ENCODE measurements at regions not wholly inside any gene's neighbourhood (a gene's known extent, or its start where the extent isn't known, plus 50 kb on each side); places are given as distances from the start of the nearest gene placed in this dataset.

GRCh38 chr2:167900435-167901114 is 346.8 kb downstream of the STK39 start:
- H3K9me3 ChIP-seq (ENCODE audit: insufficient read depth, low read depth, low read length): no peaks in the 10 kb centered on the region
- H3K27me3 ChIP-seq (ENCODE audit: insufficient read depth, low read length): no peaks in the 10 kb centered on the region
- H3K4me1 ChIP-seq (ENCODE audit: insufficient read depth, low read length): no peaks in the 10 kb centered on the region
- no peak overlapping the region for H3K9ac ChIP-seq (ENCODE audit: low read depth, low read length)
- no peak overlapping the region for H3K4me3 ChIP-seq (ENCODE audit: low read length)
- H3K36me3 ChIP-seq (ENCODE audit: insufficient read depth, low read depth, low read length): no peaks in the 10 kb centered on the region
- no peak overlapping the region for H3K27ac ChIP-seq (ENCODE audit: low read length)

- no peaks in the 10 kb centered on the region for H3K36me3 ChIP-seq (ENCODE audit: insufficient read depth, low read depth, low read length)
- H3K4me1 ChIP-seq (ENCODE audit: insufficient read depth, low read length): no peaks in the 10 kb centered on the region
- H3K4me3 ChIP-seq (ENCODE audit: low read length): no peak overlapping the region
- H3K27ac ChIP-seq (ENCODE audit: low read length): no peak overlapping the region
- no peaks in the 10 kb centered on the region for H3K27me3 ChIP-seq (ENCODE audit: insufficient read depth, low read length)
- peaks cover 7% of the 10 kb centered on the region for H3K9me3 ChIP-seq (ENCODE audit: insufficient read depth, low read depth, low read length)
- no peak overlapping the region for H3K9ac ChIP-seq (ENCODE audit: low read depth, low read length)
These were observed 349.1 kb downstream of the STK39 start for GRCh38 chr2:167898340-167898739.

GRCh38 chr2:167891841-167892240 is 355.6 kb downstream of the STK39 start:
- no peaks in the 10 kb centered on the region for H3K27me3 ChIP-seq (ENCODE audit: insufficient read depth, low read length)
- H3K4me1 ChIP-seq (ENCODE audit: insufficient read depth, low read length): no peaks in the 10 kb centered on the region
- no peak overlapping the region for H3K4me3 ChIP-seq (ENCODE audit: low read length)
- no peaks in the 10 kb centered on the region for H3K36me3 ChIP-seq (ENCODE audit: insufficient read depth, low read depth, low read length)
- H3K9me3 ChIP-seq (ENCODE audit: insufficient read depth, low read depth, low read length): peaks cover 7% of the 10 kb centered on the region
- H3K9ac ChIP-seq (ENCODE audit: low read depth, low read length): no peak overlapping the region
- H3K27ac ChIP-seq (ENCODE audit: low read length): no peak overlapping the region

- H3K36me3 ChIP-seq (ENCODE audit: insufficient read depth, low read depth, low read length): no peaks in the 10 kb centered on the region
- no peak overlapping the region for H3K9ac ChIP-seq (ENCODE audit: low read depth, low read length)
- no peaks in the 10 kb centered on the region for H3K4me1 ChIP-seq (ENCODE audit: insufficient read depth, low read length)
- H3K9me3 ChIP-seq (ENCODE audit: insufficient read depth, low read depth, low read length): peaks cover 7% of the 10 kb centered on the region
- no peak overlapping the region for H3K4me3 ChIP-seq (ENCODE audit: low read length)
- H3K27me3 ChIP-seq (ENCODE audit: insufficient read depth, low read length): no peaks in the 10 kb centered on the region
- no peak overlapping the region for H3K27ac ChIP-seq (ENCODE audit: low read length)
These were observed 356.7 kb downstream of the STK39 start for GRCh38 chr2:167890739-167891138.

- H3K27ac ChIP-seq (ENCODE audit: low read length): no peak overlapping the region
- H3K36me3 ChIP-seq (ENCODE audit: insufficient read depth, low read depth, low read length): no peaks in the 10 kb centered on the region
- H3K9ac ChIP-seq (ENCODE audit: low read depth, low read length): no peak overlapping the region
- no peak overlapping the region for H3K4me3 ChIP-seq (ENCODE audit: low read length)
- H3K4me1 ChIP-seq (ENCODE audit: insufficient read depth, low read length): peaks cover 6% of the 10 kb centered on the region; the same call in 1 of the 2 replicates
- H3K27me3 ChIP-seq (ENCODE audit: insufficient read depth, low read length): no peaks in the 10 kb centered on the region
- H3K9me3 ChIP-seq (ENCODE audit: insufficient read depth, low read depth, low read length): no peaks in the 10 kb centered on the region
These were observed 367.0 kb downstream of the STK39 start for GRCh38 chr2:167880415-167880814.

- Histone ChIP-seq H3K4me3 (ENCODE audit: low read length) (no peak overlapping the region), H3K4me1 (ENCODE audit: insufficient read depth, low read length) (peaks cover 2% of the 10 kb centered on the region; the same call in 1 of the 2 replicates), H3K9ac (ENCODE audit: low read depth, low read length) (no peak overlapping the region), H3K27ac (ENCODE audit: low read length) (no peak overlapping the region), H3K27me3 (ENCODE audit: insufficient read depth, low read length) (no peaks in the 10 kb centered on the region), H3K9me3 (ENCODE audit: insufficient read depth, low read depth, low read length) (no peaks in the 10 kb centered on the region), H3K36me3 (ENCODE audit: insufficient read depth, low read depth, low read length) (no peaks in the 10 kb centered on the region)
These were observed 371.9 kb downstream of the STK39 start for GRCh38 chr2:167875529-167875928.

GRCh38 chr2:167874812-167875211 is 372.6 kb downstream of the STK39 start:
- Histone ChIP-seq H3K36me3 (ENCODE audit: insufficient read depth, low read depth, low read length) (peaks cover 5% of the 10 kb centered on the region), H3K9me3 (ENCODE audit: insufficient read depth, low read depth, low read length) (no peaks in the 10 kb centered on the region), H3K27ac (ENCODE audit: low read length) (no peak overlapping the region), H3K27me3 (ENCODE audit: insufficient read depth, low read length) (no peaks in the 10 kb centered on the region), H3K4me1 (ENCODE audit: insufficient read depth, low read length) (no peaks in the 10 kb centered on the region), H3K4me3 (ENCODE audit: low read length) (no peak overlapping the region), H3K9ac (ENCODE audit: low read depth, low read length) (no peak overlapping the region)

GRCh38 chr2:167871286-167871685 is 376.1 kb downstream of the STK39 start:
- no peak overlapping the region for H3K4me3 ChIP-seq (ENCODE audit: low read length)
- H3K27ac ChIP-seq (ENCODE audit: low read length): no peak overlapping the region
- no peaks in the 10 kb centered on the region for H3K4me1 ChIP-seq (ENCODE audit: insufficient read depth, low read length)
- H3K27me3 ChIP-seq (ENCODE audit: insufficient read depth, low read length): no peaks in the 10 kb centered on the region
- no peak overlapping the region for H3K9ac ChIP-seq (ENCODE audit: low read depth, low read length)
- no peaks in the 10 kb centered on the region for H3K9me3 ChIP-seq (ENCODE audit: insufficient read depth, low read depth, low read length)
- peaks cover 22% of the 10 kb centered on the region for H3K36me3 ChIP-seq (ENCODE audit: insufficient read depth, low read depth, low read length)

- Histone ChIP-seq H3K9ac (ENCODE audit: low read depth, low read length) (no peak overlapping the region), H3K27me3 (ENCODE audit: insufficient read depth, low read length) (no peaks in the 10 kb centered on the region), H3K4me3 (ENCODE audit: low read length) (no peak overlapping the region), H3K36me3 (ENCODE audit: insufficient read depth, low read depth, low read length) (peaks cover 22% of the 10 kb centered on the region), H3K9me3 (ENCODE audit: insufficient read depth, low read depth, low read length) (no peaks in the 10 kb centered on the region), H3K27ac (ENCODE audit: low read length) (no peak overlapping the region), H3K4me1 (ENCODE audit: insufficient read depth, low read length) (no peaks in the 10 kb centered on the region)
These were observed 378.2 kb downstream of the STK39 start for GRCh38 chr2:167869200-167869599.

- Histone ChIP-seq H3K4me3 (ENCODE audit: low read length) (no peak overlapping the region), H3K27me3 (ENCODE audit: insufficient read depth, low read length) (no peaks in the 10 kb centered on the region), H3K9ac (ENCODE audit: low read depth, low read length) (no peak overlapping the region), H3K4me1 (ENCODE audit: insufficient read depth, low read length) (peaks cover 34% of the 10 kb centered on the region), H3K27ac (ENCODE audit: low read length) (peak overlapping the region; percentile 88), H3K36me3 (ENCODE audit: insufficient read depth, low read depth, low read length) (peaks cover 14% of the 10 kb centered on the region; the same call in 1 of the 2 replicates), H3K9me3 (ENCODE audit: insufficient read depth, low read depth, low read length) (peaks cover 14% of the 10 kb centered on the region; the same call in 1 of the 2 replicates)
These were observed 384.0 kb downstream of the STK39 start for GRCh38 chr2:167863377-167863776.

GRCh38 chr2:167862782-167863181 is 384.6 kb downstream of the STK39 start:
- H3K27ac ChIP-seq (ENCODE audit: low read length): peak overlapping the region; percentile 88
- H3K4me1 ChIP-seq (ENCODE audit: insufficient read depth, low read length): peaks cover 34% of the 10 kb centered on the region

GRCh38 chr2:167862296-167862695 is 385.1 kb downstream of the STK39 start:
- Histone ChIP-seq H3K9ac (ENCODE audit: low read depth, low read length) (peak overlapping the region; percentile 46; the same call in 1 of the 2 replicates), H3K27ac (ENCODE audit: low read length) (peak overlapping the region; percentile 88), H3K4me3 (ENCODE audit: low read length) (peak overlapping the region; percentile 32; the same call in 1 of the 2 replicates)

More at GRCh38 chr2:167862782-167863181, 384.6 kb downstream of the STK39 start:
- peaks cover 14% of the 10 kb centered on the region; the same call in 1 of the 2 replicates for H3K9me3 ChIP-seq (ENCODE audit: insufficient read depth, low read depth, low read length)
- H3K9ac ChIP-seq (ENCODE audit: low read depth, low read length): peak overlapping the region; percentile 46; the same call in 1 of the 2 replicates
- H3K27me3 ChIP-seq (ENCODE audit: insufficient read depth, low read length): no peaks in the 10 kb centered on the region
- H3K36me3 ChIP-seq (ENCODE audit: insufficient read depth, low read depth, low read length): peaks cover 10% of the 10 kb centered on the region; the same call in 1 of the 2 replicates
- H3K4me3 ChIP-seq (ENCODE audit: low read length): 0 out of 2 replicates have a peak overlapping the region, but pooled peaks have one; percentile 6

More at GRCh38 chr2:167862296-167862695, 385.1 kb downstream of the STK39 start:
- Histone ChIP-seq H3K9me3 (ENCODE audit: insufficient read depth, low read depth, low read length) (peaks cover 14% of the 10 kb centered on the region; the same call in 1 of the 2 replicates), H3K36me3 (ENCODE audit: insufficient read depth, low read depth, low read length) (peaks cover 10% of the 10 kb centered on the region; the same call in 1 of the 2 replicates), H3K27me3 (ENCODE audit: insufficient read depth, low read length) (no peaks in the 10 kb centered on the region), H3K4me1 (ENCODE audit: insufficient read depth, low read length) (peaks cover 34% of the 10 kb centered on the region)
